ENCODE measurements at regions not wholly inside any gene's neighbourhood (a gene's known extent, or its start where the extent isn't known, plus 50 kb on each side); places are given as distances from the start of the nearest gene placed in this dataset.
A peak's percentile ranks its signal among the peaks of the same experiment; 100 is the strongest.

DNA sequence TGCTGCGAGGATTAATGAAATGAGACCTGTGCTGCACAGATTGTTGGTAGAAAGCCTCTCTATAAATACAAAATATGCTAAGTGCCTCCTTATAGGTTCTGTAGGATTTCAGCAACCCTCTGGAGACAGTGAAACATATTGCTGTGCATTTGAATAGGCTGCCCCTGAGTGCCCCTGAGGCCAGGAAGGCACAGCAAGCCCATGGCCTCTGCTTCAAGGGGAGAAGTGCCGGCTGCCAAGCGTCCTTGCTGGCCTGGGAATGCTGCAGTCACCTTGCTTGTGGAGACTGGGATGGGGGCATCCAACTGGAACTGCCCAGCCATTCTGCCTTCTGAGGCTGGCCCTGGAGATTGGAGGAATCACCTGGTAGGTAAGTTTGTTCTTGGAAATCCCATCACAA lies 397.2 kb upstream of the SMIM21 start:
- Mint-ChIP-seq H3K4me1 (peaks cover 32% of the 10 kb centered on the region), H3K36me3 (no peaks in the 10 kb centered on the region), H3K27me3 (ENCODE audit: low read depth) (no peaks in the 10 kb centered on the region), H3K9me3 (no peaks in the 10 kb centered on the region), H3K4me3 (no peak overlapping the region), H3K27ac (no peak overlapping the region)
- DNase-seq (ENCODE audit: low spot score in 2 of 2, unreplicated experiment in 2 of 2): no peak
- TF ChIP-seq CTCF (IDR thresholded peaks at IDR 0.05; ENCODE audit: unreplicated experiment): no peak

GRCh38 chr18:75823471-75823870 lies 396.0 kb upstream of the SMIM21 start:
- no peak for DNase-seq (ENCODE audit: low spot score in 2 of 2, unreplicated experiment in 2 of 2)
- peaks cover 28% of the 10 kb centered on the region for H3K4me1 Mint-ChIP-seq
- H3K4me3 Mint-ChIP-seq: no peak overlapping the region
- H3K27me3 Mint-ChIP-seq (ENCODE audit: low read depth): no peaks in the 10 kb centered on the region
- TF ChIP-seq CTCF (IDR thresholded peaks at IDR 0.05; ENCODE audit: unreplicated experiment): no peak
- peak overlapping the region; percentile 88 for H3K27ac Mint-ChIP-seq
- H3K9me3 Mint-ChIP-seq: no peaks in the 10 kb centered on the region
- no peaks in the 10 kb centered on the region for H3K36me3 Mint-ChIP-seq

DNA sequence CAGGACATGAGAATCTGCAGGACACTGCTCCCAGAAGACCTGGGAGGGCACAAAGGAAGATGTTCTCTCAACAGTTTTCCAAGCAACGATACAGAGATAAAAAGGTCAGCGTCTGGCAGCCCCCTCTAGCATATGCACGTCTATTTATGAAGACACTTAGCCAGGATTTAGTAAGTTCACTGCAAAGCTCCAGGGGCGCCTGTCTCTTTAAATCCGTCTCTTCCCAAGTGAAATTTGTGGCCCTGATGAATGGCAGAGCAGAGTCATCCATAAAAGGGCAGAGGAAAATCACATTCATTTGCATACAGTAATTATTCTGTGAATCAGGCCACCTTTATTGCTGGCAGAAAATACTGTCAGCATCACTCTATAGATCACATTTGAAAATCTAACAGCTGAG lies 390.9 kb upstream of the SMIM21 start:
- no peak overlapping the region for H3K4me3 Mint-ChIP-seq
- peaks cover 13% of the 10 kb centered on the region for H3K4me1 Mint-ChIP-seq
- TF ChIP-seq CTCF (IDR thresholded peaks at IDR 0.05; ENCODE audit: unreplicated experiment): no peak
- DNase-seq (ENCODE audit: low spot score in 2 of 2, unreplicated experiment in 2 of 2): no peak
- peaks cover 10% of the 10 kb centered on the region for H3K9me3 Mint-ChIP-seq
- H3K27ac Mint-ChIP-seq: no peak overlapping the region
- no peaks in the 10 kb centered on the region for H3K36me3 Mint-ChIP-seq
- H3K27me3 Mint-ChIP-seq (ENCODE audit: low read depth): no peaks in the 10 kb centered on the region

- Mint-ChIP-seq H3K9me3 (peaks cover 10% of the 10 kb centered on the region), H3K4me1 (peaks cover 18% of the 10 kb centered on the region), H3K27ac (no peak overlapping the region), H3K36me3 (no peaks in the 10 kb centered on the region), H3K27me3 (ENCODE audit: low read depth) (no peaks in the 10 kb centered on the region), H3K4me3 (no peak overlapping the region)
- TF ChIP-seq CTCF (IDR thresholded peaks at IDR 0.05; ENCODE audit: unreplicated experiment): no peak
- no peak for DNase-seq (ENCODE audit: low spot score in 2 of 2, unreplicated experiment in 2 of 2)
Observed at GRCh38 chr18:75815767-75816166, 388.3 kb upstream of the SMIM21 start.

DNA sequence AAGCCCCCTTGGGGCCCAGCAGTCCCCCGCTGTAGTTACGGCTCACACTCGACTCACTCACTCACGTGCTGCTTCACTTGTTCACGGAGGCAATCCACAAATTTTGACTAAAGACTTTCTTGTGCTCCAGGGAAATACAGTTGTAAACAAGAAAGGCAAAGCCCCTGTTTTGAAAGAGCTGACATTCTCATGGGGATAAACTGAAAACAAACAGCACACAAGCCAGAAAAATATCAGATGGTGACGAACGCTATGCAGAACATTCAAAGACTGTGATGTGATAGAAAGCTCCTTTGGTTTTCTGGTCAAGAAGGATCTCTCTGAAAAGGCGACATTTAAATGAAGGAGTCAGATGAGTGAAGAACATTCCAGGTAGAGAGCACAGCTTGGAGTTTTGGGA lies 385.3 kb upstream of the SMIM21 start:
- Mint-ChIP-seq H3K4me1 (peaks cover 32% of the 10 kb centered on the region), H3K4me3 (no peak overlapping the region), H3K36me3 (no peaks in the 10 kb centered on the region), H3K27ac (no peak overlapping the region), H3K9me3 (peaks cover 10% of the 10 kb centered on the region), H3K27me3 (ENCODE audit: low read depth) (no peaks in the 10 kb centered on the region)
- no peak for TF ChIP-seq CTCF (IDR thresholded peaks at IDR 0.05; ENCODE audit: unreplicated experiment)
- no peak for DNase-seq (ENCODE audit: low spot score in 2 of 2, unreplicated experiment in 2 of 2)

DNA sequence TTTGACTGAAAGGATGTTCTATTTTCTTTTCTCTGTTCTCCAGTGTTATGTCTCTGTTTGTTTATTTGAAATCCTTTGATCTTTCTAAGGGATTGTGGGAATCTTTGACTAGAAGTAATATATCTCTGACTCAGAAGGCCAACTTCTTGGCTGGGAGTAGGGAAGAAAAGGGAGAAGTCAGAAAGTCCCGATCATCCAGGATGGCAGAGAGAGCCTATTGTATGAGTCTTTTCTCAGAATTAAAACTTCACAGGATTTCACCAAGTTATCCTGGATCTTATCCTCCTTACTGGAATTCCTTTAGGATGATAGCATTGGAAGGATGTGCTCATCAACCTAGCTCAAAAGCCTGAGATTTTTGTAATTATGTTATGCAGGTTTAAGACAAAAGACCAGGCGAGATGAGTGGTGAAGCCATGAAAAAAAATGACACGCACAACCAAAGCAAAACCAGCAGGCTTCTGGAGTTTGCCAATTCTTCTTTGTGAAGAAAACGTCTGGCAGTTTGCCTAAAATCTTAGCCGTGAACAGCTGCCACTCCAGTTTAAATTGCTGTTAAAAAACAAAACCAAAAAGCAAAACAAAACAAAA lies 383.6 kb upstream of the SMIM21 start:
- H3K9me3 Mint-ChIP-seq: peaks cover 10% of the 10 kb centered on the region
- no peaks in the 10 kb centered on the region for H3K36me3 Mint-ChIP-seq
- H3K27me3 Mint-ChIP-seq (ENCODE audit: low read depth): no peaks in the 10 kb centered on the region
- H3K4me3 Mint-ChIP-seq: peak overlapping the region; percentile 0
- peak overlapping the region; percentile 97 for H3K27ac Mint-ChIP-seq
- peaks cover 35% of the 10 kb centered on the region for H3K4me1 Mint-ChIP-seq
- no peak for TF ChIP-seq CTCF (IDR thresholded peaks at IDR 0.05; ENCODE audit: unreplicated experiment)
- DNase-seq (ENCODE audit: low spot score in 2 of 2, unreplicated experiment in 2 of 2): no peak
